NCI-H1694 (cell line): ENCODE measurements at regions not wholly inside any gene's neighbourhood (a gene's known extent, or its start where the extent isn't known, plus 50 kb on each side); places are given as distances from the start of the nearest gene placed in this dataset.
"Not testable (repeated sequence)": the region's sequence is repeated elsewhere in the genome, so short reads cannot be mapped to it uniquely, and the experiment has no call there.

Experiments
- DNase-seq: peaks from one replicate; lab custom pipeline; 2025; lab: John Stamatoyannopoulos, UW

DNA sequence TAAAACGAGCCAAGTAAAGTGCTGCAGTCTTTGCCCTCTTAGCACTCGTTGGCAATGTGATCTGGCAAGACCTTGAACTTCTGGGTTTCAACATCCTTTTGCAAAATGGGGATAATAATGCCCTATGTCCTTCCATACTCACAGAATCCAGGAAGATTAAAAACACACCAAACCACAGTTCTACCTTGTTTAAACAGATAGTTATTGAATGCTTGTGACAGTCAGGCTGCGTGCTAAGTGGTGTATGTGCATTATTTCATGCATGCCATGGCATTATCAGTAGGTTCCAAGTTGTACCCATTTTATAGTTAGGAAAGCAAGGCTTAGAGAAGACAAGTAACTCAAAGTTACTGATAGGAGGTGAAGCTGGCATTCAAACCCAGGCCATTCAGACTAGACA is 308.6 kb upstream of the PROX1 start:
- DNase-seq, result no peak

DNA sequence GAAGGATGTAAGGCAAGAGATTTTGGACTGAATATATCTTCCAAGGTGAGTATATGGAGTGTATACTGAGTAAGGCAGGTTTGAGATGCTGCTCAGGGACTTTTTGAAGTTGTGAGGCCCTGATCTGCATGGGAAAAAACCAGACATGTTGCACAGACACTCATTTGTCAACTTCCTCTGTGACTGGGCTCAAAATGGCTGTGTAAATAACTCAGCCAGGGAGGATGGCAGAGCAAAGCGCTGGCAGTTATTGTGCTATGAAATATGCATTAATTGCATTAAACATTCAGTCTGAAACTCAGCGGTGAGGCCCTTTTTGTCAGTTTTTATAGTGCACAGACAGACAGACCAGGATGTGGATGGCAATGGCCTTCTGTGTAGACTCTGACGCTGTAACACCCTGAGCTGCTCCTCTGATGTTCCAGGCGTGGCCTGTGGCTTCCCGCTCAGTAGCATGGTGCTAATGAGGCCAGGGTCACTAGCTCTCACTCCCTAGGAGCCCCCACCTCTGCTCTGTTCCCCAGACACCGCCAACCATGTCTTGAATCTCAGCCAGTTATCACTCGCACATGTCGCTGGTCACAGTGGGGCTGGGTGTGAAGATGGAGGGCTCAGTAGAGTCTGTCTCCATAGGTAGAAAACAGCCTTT is 307.0 kb upstream of the PROX1 start:
- DNase-seq, result no peak

DNA sequence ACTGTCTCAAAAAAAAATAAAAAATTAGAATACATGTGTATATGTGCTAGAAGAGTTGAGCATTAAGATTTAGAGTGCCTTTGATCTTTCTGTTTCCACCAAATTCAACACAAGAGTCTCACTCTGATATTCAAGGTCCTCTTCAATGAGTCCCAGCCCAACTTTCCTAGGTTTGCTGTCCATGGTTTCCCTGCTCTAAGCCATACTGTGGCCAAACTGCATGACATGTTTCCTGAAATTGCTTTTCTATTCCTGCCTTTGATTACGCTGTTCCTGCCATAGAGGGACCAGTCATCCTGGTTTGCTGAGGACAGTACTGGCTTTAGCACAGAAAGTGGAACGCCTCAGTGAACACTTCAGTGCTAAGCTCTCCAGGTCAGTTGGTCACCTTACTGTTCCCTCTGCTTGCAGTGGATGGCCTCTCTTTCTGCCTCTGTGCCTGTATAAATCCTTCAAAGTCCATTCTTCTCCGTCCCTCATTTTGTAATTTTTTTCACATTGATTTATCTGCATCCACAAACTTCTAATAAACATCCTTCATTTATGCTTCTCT is 305.9 kb upstream of the PROX1 start:
- DNase-seq, result no peak

DNA sequence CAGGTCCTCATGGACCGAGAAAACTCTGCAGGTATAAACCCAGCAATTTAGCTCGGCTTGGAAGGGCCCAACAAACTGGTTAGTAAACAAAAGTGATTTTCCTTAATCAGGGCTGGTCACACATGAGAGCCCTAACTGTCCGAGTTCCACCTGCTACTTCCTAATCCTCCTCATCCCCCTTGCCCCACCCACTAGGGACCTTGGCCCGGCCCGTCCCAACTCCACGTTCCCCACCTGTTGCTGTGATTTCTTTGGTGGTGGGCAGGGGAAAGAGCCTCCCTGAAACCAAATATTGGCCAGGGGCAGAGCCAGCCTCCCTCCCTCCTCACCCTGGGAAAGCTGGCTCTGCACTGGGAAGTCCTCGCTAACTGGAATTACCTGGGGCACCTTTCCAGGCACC is 304.2 kb upstream of the PROX1 start:
- no peak for DNase-seq

DNA sequence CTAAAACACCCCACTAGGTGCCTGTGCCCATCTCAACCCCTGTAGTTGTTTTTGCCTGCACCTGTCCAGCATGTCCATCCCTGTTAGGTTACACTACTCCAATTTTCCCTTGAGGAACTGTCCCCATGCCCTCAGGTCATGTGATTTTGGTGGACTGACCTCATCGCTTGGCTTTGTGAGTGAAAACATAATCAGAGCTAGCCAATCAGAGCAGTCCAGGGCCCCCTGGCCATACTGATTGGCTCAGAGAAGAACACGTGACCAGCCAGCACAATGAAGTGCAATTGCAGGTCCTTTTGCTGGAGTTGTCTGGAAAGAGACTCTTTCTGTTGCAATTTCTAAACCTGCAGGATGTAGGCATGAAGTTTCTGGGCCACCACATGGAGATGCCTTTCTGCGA is 303.3 kb upstream of the PROX1 start:
- no peak for DNase-seq

DNA sequence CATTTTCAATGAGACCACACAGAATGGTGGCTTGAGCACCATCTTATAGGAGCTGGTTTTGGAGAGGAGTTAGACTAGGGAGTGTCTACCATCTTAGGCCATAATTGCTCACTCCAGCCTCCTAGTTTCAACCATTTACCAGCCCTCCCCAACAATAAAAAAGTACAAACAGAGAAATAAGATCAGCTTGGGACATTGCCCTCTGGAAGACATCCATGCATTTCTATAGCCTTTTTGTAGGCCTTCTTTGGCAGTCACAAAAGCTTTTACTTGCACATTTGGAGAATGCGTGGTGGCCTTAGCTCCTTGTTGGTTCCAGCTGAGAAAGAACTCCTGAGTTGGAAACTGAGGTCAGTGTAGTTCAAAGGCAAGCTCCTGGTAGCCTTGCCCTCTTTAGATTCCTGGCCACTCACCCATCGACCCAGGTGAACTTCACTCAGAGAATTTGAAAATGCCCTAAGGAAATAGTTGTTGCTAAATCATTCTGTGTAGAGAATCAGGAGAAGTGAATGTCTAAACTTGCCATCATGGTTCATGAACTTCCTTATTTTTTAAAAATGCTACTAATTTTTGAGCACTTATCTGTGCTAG is 301.7 kb upstream of the PROX1 start:
- DNase-seq, result no peak

DNA sequence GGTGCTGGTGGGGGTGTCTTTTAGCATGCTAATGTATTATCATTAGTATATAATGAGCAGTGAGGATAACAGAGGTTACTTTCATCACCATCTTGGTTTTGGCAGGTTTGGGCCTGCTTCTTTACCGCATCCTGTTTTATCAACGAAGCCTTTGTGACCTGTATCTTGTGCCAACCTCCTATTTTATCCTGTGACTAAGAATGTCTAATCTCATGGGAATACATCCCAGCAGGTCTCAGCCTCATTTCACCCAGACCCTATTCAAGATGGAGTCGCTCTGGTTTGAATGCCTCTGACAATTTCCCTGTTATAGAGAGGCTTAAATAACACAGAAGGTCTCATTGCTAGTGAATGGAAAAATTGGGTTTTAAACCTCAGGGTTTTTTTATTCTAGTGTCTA is 300.8 kb upstream of the PROX1 start:
- DNase-seq, result no peak

DNA sequence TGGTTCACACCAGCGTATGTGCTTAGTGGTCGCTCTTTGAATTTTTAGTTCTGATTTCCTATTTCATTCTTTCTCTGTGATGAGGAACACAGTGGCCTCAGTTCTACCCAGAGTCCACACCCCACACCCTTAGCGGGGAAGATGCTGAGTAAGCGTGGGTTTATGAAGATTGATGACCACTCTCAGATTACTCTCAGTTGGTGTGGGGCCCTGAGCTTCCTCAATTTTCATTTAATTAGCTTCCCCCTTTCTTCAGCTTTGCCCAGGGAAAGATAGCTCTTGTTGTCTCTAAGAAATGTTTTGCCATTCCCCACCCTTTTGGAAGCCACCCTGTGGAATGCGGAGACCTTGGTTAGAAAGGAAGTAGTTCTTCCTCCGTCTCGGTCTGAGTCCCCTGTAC is 299.9 kb upstream of the PROX1 start:
- DNase-seq, result no peak

DNA sequence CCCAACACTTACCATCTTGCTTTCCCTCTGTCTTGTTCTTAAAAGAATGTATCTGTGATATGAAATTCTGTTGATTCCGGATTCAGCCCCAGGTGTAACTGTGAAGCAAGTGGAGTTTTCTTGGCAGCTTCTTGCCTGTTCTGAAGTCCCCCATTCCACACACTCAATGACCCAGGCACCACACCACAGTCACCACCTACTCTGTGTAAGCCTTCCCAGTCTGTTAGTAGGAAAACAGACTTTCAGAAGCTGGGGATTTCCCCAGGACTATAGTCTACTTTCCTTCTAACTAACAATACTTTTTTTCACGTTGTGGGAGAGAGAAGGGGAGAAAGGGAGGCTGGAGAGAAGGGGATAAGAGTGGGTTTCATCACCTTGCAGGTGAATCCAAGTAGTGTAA is 299.1 kb upstream of the PROX1 start:
- no peak for DNase-seq

DNA sequence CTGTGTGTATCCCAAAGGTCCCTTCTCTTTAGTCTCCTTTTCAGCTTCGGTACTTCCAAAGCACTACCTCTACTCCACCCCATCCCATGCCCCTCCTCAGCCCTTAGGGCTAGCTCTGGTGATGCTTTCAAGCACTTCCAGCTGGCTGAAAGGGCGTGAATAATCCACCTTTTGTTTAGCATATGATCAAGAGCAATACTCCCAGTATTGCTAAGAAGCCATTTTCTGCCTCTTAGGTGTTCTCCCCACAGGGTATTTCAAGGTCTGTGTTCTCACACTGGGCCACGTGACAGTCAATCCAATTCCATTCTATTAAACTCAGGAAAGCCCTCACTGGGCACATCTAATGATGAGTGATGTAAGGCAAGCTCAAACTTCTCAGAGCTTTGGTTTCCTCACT is 298.5 kb upstream of the PROX1 start:
- DNase-seq, result no peak

DNA sequence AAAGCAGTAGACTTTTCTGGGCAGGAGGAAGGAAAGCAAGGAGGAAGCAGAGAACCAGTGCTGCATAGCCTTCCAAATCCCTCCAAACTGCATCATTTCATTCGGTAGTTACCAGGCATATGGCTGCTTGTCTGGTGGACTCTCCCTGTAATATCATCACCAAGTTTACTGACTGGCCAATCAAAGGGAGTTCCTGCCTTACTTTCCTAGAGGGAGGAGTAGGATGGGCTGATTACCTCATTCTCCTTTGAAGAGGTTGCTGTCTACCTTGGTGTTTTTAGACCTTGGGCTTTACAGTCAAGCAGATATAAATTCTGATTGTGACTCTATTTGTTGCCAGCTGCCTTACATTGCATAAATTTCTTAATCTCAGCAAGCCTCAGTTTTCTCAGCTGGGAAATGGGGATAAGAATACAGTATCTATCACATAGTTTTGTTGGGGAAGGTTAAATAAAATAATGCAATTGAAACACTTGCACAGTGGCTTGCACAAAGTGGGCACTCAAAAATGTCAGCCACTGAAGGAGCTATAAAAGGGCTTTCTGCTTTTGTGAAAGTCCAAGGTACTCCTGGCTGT is 297.3 kb upstream of the PROX1 start:
- no peak for DNase-seq

DNA sequence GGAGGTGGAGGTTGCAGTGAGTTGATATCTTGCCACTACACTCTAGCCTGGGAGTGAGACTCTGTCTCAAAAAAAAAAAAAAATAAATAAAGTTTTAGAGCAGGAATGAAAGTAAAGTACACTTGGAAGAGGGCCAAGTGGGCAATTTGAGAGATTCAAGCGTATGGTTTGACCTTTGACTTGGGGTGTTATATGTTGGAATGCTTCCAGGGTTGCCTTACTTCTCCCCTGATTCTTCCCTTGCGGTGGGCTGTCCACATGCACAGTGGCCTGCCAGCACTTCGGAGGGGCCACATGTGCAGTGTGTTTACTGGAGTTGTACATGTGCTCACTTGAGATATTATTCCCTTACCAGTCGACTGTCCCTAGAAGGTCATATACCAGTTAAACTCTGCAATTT is 295.5 kb upstream of the PROX1 start:
- DNase-seq, result no peak

DNA sequence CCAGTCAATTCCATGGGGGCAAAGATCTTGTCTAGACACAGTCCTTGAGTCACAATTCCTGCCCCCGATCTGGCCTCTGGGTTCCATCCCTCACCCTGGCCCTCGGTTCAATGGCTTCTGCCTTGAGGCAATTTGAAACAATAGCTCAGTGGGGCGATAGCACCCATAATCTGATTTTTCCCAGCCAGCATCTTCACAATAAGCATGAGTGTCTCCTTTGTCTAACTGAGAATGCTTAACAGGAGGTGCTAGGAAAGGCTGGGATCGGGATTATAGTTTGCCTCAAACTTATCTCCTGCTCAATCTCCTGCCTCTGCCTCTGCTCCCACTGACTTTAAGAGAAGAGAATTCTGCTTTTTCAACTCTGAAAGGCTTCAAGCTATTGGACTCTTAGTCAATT is 293.9 kb upstream of the PROX1 start:
- DNase-seq, result no peak

DNA sequence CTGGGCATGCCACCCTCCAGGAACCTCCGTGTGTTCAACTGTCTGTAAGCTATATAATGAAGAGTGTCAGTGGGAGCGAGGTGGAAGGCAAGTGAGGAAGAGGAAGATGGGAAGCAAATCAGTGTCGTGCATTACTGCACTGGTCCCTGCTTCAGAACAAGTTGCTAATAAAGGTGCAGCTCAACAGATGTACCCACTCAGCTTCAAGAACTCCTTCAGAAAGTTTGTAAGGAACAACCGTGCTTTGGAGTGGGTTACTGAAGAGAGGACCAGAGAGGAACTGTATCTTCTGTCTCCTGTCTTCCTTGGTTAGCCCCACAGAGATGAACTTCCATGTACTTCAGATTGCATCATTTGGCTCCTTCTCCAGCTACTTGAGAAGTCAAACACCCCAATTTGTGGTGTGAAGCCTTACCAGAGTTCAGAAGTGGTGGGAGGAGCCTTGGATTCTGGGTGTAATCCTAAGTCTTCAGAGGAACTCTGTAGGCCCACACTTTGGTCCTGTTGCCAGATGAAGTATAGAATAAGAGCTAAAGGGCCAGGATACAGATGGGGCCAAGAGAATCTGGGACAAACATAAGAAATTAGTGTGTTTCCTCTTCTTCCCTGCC is 290.5 kb upstream of the PROX1 start:
- no peak for DNase-seq

DNA sequence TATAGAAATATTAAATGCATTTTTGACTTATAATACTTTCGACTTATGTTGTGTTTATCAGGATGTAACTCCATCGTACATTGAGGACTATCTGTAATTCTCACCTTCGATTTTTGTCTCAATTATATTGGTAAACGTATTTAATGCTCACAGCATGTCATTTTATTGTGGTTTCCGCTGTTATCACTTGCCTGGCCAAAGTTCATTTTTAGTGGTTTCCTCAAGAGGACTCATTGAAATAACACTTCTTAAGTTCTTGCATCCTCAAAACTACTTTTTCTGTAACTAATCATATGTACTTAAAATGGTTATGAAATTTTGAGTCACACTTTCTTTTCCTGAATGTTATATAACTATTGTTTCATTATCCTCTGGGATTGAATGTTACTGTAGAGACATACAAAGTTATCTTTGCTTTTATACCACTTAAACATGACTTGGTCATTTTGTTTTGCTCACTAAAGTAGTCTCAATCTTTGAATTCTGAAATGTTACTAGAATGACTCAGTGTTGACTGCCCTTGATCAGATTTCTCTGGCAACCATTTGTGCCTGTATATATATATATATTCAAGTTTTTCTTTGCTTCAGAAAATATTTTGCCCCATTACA is 289.6 kb upstream of the PROX1 start:
- no peak for DNase-seq

DNA sequence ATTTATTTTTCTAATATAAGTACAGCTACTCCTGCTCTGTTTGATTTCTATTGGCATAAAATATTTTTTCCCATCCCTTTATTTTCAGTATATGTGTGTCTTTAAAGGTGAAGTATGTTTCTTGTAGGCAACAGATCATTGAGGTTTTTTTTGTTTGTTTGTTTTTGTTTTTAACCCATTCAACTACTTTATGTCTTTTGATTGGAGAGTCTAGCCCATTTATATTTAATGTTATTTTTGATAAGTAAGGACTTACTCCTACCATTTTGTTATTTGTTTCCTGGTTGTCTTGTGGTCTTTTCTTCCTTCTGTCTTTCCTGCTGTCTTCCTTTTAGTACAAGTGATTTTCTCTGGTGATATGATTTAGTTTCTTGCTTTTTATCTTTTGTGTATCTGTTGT is 285.1 kb upstream of the PROX1 start:
- DNase-seq, result no peak

DNA sequence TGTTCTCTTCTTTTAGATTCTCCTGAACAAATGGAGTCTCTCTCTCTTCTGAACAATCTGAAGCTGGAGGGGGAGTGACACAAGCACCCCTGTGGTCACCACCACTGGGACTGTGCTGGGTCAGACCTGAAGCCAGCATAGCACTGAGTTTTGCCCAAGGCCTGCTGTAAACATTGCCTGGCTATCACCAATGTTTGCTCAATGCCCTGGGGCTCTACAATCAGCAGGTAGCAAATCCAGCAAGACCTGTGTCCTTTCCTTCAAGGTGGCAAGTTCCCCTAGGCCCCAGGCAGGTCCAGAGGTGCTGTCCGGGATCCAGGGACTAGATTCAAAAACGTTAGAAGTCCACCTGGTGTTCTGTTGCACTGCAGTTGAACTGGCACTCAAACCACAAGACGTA is 282.8 kb upstream of the PROX1 start:
- DNase-seq, result no peak

DNA sequence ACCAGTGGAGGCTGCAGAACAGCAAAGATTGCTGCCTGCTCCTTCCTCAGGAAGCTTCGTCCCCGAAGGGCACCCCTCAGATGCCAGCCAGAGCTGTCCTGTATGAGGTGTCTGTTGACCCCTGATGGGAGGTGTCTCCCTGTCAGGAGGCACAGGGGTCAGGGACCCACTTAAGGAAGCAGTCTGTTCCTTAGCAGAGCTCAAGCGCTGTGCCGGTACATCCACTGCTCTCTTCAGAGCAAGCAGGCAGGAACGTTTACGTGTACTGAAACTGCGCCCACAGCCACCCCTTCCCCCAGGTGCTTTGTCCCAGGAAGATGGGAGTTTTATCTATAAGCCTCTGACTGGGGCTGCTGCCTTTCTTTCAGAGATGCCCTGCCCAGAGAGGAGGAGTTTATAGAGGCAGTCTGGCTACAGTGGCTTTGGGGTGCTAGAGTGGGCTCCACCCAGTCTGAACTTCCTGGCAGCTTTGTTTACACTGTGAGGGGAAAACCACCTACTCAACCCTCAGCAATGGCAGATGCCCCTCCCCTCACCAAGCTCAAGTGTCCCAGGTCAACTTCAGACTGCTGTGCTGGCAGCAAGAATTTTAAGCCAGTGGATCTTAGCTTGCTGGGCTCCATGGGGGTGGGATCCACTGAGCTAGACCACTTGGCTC is 275.8 kb upstream of the PROX1 start:
- not testable (repeated sequence) for DNase-seq

DNA sequence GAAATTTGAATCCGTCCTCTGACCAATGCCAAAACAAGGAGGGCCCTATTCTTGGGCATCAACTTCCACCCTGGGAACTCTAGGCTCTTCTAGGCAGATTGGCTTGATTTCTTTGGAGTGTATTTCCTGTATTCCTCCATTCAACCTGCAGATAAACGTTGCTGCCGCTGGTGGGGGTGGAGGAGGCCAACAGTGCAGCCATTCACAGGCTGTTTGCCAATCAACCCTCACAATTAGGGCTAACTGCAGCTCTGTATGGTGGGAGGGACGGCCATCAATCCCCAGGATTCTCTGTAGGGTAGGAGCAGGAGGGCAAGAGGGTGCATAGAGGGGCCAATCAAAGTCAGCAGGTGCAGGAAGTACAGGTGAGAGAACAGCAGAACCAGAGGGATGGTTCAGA is 273.1 kb upstream of the PROX1 start:
- no peak for DNase-seq

DNA sequence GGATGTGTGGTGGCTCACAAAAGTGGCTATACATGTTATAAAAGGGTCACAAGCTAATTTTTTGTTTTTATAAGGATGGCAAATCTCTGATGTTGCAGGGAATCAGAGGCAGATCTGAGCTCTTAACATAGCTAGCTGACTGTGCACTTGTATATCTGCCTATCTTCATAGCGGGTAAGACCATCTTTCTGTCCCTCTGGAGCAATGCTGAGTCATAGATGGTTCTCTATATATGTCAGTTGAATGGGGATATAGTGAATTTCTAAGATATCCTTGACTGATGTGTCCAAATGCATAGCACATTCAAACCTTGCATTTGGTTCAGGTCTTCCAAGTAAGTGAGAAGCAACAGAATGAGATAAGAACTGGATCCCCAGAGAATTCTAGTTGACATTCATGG is 272.6 kb upstream of the PROX1 start:
- DNase-seq, result no peak

DNA sequence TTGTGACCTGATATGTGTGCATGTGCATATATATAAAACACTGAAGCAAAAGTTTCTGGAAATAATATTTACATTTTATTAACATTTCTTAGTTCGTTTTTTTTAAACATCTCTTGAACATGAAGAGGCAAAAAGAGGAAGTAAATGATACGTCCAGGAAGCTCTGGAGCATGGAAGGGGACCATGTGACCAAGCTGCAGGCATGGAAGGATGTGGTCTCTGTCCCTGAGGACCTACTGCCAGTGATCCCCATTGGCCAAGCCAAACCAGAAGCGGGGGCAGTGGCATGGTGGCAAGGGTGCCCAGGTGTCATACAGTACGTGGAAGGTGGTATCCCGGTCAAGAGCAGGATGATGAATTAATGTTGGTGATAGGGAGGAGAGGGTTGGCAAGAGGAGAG is 268.3 kb upstream of the PROX1 start:
- no peak for DNase-seq

DNA sequence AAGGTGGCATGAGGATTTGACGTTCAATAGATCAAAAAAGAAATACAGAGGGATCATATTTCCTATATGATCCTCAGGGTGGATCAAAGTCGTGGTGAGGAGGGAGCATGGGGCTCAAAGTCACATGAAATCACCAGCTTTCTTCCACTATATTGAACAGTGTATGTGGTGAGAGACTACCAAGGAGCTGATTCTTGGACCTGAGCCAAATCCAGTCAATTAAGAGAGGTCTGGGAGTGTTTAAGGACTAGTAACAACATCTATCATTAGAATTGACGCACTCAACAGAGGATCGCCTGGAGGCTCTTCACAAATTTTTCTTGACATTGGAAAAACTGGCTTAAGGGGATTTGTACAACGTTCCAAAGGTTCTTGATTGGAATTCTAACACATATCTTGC is 267.7 kb upstream of the PROX1 start:
- DNase-seq, result no peak
